ENCODE measurements at regions not wholly inside any gene's neighbourhood (a gene's known extent, or its start where the extent isn't known, plus 50 kb on each side); places are given as distances from the start of the nearest gene placed in this dataset.

- TF ChIP-seq CTCF (IDR thresholded peaks at IDR 0.05; ENCODE audit: insufficient read depth, missing control alignments): no peak
- FAIRE-seq (no peak), DNase-seq (ENCODE audit: insufficient read length, low spot score) (no peak)
These were observed 1233.1 kb downstream of the PLA2G4A start for GRCh38 chr1:188061881-188062280.

- peak; percentile 53 for FAIRE-seq
- no peak for TF ChIP-seq CTCF (IDR thresholded peaks at IDR 0.05; ENCODE audit: insufficient read depth, missing control alignments)
- DNase-seq (ENCODE audit: insufficient read length, low spot score): no peak
These were observed 1233.7 kb downstream of the PLA2G4A start for GRCh38 chr1:188062456-188062855.

GRCh38 chr1:188065917-188066316 lies 1237.2 kb downstream of the PLA2G4A start:
- no peak for TF ChIP-seq CTCF (IDR thresholded peaks at IDR 0.05; ENCODE audit: insufficient read depth, missing control alignments)
- DNase-seq (ENCODE audit: insufficient read length, low spot score): no peak
- peak; percentile 29 for FAIRE-seq

- DNase-seq (ENCODE audit: insufficient read length, low spot score): no peak
- TF ChIP-seq CTCF (IDR thresholded peaks at IDR 0.05; ENCODE audit: insufficient read depth, missing control alignments): no peak
- no peak for FAIRE-seq
These were observed 1242.1 kb downstream of the PLA2G4A start for GRCh38 chr1:188070848-188071247.

DNA sequence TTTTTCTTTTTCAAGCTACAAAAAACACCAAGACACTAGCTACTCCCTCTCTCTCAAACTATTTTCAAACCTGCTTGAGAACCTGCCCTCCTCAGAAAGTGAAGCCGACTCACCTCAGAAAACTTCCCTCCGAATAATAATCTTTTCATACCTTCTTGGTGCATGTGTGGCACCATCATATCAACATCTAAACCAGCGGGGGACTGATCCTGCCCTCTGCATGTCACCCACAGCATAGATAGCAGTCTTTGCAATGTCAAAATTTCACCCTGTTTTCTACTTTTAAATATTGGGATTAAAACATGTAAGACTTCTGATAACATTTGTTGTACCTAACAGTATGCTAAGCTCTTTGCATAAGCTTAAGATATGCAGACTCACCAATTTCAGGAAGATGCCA lies 1260.3 kb downstream of the PLA2G4A start:
- TF ChIP-seq CTCF (IDR thresholded peaks at IDR 0.05; ENCODE audit: insufficient read depth, missing control alignments): no peak
- FAIRE-seq (no peak), DNase-seq (ENCODE audit: insufficient read length, low spot score) (no peak)

DNA sequence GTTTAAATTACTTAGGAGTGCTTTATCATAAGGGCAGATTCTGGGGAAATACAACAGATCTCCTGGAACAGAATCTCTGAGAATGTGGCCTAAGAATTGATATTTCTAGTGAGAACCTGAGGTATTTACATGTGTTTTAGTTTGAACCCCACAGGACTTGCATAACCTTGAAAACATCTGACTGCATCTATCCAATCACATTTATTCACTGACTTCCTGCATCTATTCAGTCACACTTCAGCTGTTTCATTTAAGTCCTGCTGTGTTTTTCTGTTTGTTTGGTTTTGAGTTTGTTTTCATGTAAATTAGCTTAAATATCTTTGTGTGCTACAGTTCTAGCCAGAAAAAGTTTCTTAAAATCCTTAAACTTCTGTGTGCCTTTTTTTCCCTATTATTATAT lies 1260.7 kb downstream of the PLA2G4A start:
- DNase-seq (ENCODE audit: insufficient read length, low spot score): no peak
- TF ChIP-seq CTCF (IDR thresholded peaks at IDR 0.05; ENCODE audit: insufficient read depth, missing control alignments): no peak
- FAIRE-seq: peak; percentile 96

DNA sequence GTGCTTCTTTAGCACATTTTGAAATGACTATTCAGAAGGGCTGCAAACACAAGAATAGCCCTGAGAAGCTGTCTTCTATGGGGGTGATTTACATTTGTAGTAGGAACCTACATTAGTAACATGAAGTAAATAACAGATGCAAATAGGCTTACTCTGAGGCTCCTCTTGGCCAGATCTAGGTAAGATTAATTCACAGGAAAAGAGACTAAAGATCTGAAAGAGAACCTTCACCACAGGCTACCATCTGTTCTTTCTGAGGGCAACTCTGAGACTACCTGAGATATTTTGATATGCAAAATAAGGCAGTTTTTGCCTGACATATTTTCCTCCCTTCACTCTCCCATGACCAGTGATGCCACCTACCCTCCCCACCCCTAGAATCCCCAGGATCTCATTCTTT lies 1267.8 kb downstream of the PLA2G4A start:
- no peak for DNase-seq (ENCODE audit: insufficient read length, low spot score)
- TF ChIP-seq CTCF (IDR thresholded peaks at IDR 0.05; ENCODE audit: insufficient read depth, missing control alignments): no peak
- peak; percentile 95 for FAIRE-seq

Measured in D721Med (cell line).